GM18517 (cell line): ENCODE measurements at regions not wholly inside any gene's neighbourhood (a gene's known extent, or its start where the extent isn't known, plus 50 kb on each side); places are given as distances from the start of the nearest gene placed in this dataset.

Experiments used
- ATAC-seq: cut with Tn5 transposase; IDR thresholded peaks from one replicate; pipeline ENCODE4 v1.9.1; 2021; ENCODE audit warnings: mild to moderate bottlenecking, moderate library complexity; ENCODE audit not compliant: unreplicated experiment

DNA sequence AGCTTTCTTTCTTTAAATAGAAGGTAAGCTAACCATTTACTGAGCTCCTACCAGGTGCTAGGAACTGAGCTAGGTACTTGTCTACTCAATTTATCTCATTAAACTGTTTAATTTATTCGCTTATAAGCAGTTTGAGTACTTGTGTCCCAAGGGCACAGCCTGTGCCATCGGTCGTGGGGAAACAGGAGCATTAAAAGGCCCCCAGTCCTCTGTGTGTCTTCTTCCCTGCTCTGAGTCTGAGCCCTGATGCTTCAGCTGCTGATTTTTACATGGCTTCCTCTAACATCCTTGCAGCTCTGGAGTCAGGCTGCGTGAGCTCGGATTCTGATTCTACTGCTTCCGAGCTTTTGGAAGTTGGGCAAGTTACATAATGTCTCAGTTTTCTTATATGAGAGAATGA is 239.5 kb downstream of the EDEM1 start:
- ATAC-seq, result no peak

GRCh38 chr3:5427938-5428337 is 240.4 kb downstream of the EDEM1 start:
- ATAC-seq, result no peak

DNA sequence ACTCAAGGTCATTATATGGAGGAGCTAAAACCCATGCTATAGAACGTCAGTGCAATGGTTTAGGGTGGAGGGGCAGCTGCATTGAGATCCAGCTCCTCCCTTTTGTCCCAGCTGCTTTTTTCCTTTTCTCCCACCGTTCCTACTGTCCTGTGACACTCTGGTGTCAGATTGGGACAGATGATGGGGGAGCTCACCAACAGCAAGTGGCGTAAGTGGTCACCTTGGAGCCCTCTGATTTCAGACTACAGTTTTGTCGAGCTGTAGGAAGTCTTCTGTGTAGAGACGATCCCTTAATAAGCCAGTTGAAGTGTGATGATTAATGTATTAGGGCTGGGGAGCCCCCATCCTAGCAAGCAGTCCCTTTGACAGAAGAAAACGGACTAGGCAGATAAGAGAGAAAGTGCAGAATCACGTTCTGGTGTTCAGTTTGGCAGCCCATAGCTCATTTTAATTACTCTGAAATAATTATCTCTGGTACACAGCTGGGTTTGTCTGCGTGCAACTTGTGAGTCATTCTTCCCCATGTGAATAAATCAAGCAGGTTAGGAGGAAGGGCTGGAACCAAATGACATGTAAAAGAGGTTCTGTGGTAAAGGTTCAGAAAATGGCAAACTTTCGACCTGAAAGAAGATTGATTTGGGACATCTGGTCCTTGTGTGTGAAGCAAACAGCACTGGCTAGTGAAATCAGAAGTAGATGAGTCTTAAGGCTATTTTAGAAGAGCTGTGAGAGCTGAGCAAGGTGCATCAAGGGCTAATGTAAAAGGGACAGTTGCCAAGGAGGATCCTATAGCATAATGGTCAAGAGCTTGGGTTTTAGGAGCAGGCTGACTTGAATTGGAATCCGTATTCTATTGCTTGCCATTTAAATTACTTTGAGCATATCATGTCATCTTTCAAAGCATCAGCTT is 241.4 kb downstream of the EDEM1 start:
- ATAC-seq, result peak; percentile 79

DNA sequence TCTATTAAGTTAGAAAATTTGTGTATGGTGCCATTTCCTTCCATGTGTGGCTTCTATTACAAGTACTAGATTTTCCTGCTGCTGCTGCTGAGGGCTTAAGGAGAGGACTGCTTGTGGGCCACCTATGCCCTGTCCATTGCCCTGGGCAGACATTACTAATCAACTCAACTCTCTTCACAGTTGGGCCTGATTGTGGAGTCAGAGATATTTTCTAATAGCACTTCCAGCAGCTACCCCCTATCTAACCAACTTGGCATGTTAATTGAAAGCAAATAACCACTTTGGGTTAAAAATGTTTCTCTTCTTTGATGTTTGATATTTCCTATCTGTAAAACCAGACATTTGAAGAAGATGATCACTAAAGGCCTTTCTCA is 242.0 kb downstream of the EDEM1 start:
- no peak for ATAC-seq

- ATAC-seq, result no peak
Observed at GRCh38 chr3:5430701-5431100, 243.2 kb downstream of the EDEM1 start.

GRCh38 chr3:5431146-5431545 is 243.6 kb downstream of the EDEM1 start:
- ATAC-seq, result no peak

DNA sequence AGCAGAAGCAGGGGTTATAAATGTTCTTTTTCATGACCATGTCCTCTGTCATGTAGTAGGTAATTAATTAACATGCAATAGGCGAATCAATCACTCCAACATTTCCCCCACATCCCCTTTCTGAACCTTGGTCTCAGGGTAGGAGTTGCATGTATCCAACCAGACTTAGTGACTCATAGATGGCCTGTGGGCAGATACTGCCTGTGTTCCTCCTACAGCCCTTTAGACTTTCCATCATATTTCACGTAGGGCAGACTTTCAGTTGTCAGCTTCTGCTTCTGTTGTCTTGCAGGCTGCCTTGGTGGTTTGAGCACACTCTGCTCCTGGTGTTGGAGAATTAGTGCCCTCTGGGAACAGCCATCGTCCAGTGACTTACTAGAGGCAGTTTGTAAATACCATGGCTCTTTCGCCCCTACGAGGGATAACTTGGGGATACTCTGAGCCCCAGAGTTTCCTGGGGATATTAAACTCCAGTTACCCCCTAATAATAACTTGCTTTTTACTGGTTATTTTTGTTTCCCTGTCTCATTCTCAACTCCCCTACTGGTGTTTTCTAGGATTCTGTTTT is 244.4 kb downstream of the EDEM1 start:
- no peak for ATAC-seq

GRCh38 chr3:5437296-5437782 is 249.8 kb downstream of the EDEM1 start:
- no peak for ATAC-seq

DNA sequence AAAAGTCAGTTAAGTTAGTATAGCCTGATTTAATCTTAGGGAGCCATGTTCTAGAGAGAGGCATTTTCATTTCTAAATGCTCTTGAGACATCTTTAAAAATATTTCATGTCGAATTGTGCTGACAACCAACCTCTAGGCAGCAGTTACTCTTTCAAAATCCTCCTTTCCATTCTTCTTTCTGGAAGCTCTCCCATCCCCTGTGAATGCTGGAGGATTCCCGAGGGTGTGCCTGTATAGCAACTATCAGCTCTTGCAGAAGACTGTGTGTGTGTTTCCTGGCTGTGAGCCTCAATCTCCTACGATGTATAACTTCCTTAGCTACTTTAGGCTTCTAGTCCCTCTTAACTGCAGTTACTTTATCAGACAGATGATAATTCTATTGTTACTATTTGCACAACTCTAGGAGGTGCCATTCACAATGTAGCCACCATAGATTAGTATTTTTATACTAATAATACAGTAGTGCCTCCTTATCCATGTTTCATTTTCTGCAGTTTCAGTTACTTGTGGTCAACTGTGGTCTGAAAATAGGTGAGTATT is 250.3 kb downstream of the EDEM1 start:
- ATAC-seq, result no peak

DNA sequence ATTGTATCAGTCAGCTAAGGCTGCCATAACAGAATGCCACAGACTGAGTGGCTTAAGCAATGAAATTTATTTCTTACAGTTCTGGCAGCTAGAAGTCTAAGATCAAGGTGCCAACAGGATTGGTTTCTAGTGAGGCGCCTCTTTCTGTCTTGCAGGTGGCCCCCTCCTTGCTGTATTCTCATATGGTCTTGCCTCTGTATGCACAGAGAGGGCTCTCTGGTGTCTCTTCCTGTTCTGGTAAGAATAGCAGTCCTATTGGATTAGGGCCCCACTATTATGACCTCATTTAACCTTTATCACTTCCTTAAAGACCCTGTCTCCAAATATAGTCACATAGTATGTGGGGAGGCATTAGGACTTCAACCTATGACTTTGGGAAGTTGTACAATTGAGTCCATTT is 253.9 kb downstream of the EDEM1 start:
- ATAC-seq, result no peak

DNA sequence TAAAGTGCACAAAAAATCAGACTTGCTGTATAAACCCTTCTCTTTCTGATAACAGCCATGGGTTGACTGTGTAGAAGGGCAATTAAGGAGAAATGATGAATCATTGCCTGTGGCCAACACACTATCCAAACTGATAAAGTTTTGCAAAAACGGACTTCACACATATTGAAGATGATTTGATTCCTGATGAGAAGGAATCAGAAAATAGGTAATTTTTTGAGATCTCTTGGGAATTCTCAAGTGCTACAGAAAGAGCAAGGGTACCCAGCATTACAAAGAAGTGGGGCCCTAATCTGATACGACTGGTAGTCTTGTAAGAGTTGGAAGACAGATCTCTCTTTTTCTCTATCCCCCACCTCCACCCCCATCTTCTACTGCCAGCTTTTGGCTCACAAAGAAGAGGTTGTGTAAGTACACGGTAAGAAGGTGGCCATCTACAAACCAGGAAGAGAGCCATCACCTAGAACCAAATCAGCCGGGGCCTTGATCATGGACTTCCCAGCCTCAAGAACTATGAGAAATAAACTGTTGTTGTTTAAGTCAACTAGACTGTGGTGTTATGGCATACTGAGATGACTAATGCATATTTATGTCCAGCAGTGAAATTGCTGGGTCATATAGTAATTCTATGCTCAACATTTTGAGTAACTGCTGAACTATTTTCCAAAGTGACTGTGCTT is 254.7 kb downstream of the EDEM1 start:
- no peak for ATAC-seq

GRCh38 chr3:5442786-5443138 is 255.3 kb downstream of the EDEM1 start:
- no peak for ATAC-seq

- ATAC-seq, result no peak
Observed at GRCh38 chr3:5444253-5444652, 256.7 kb downstream of the EDEM1 start.

- ATAC-seq, result no peak
Observed at GRCh38 chr3:5445676-5446201, 258.2 kb downstream of the EDEM1 start.

DNA sequence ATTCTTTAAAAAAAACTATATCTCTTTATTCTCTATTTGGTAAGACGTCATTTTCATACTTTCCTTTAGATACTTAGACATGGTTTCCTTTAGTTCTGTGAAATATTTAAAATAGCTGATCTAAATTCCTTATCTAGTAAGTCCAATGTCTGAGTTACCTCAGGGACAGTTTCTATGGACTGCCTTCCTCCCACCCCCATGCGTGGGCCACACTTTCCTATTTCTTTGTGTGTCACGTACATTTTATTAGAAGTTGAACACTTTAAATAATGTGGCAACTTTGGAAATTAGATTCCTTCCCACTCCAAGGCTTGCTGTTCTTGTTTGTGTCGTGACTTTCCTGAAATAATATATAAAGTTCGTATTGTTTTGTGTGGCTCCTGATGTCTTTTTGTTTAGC is 260.7 kb downstream of the EDEM1 start:
- ATAC-seq, result no peak

DNA sequence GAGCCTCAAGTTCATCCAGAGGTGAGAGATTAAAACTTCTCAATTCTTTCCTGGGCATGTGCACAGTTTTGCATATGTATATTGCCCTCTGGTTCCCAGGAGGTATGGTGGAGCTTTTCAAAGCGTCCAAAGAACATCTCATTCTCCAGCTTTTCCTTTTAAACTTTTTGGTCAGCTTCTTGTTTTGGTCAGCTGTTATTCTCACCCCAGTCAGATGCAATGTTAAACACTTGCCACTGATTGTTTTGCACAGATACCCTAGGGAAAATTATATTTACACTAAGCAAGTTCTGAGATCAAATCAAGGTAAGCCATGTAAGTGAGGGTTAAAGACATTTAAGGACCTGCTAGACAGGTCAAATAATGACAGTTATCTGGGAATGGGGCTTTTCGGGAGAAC is 261.3 kb downstream of the EDEM1 start:
- no peak for ATAC-seq

- no peak for ATAC-seq
Observed at GRCh38 chr3:5456199-5456598, 268.7 kb downstream of the EDEM1 start.

DNA sequence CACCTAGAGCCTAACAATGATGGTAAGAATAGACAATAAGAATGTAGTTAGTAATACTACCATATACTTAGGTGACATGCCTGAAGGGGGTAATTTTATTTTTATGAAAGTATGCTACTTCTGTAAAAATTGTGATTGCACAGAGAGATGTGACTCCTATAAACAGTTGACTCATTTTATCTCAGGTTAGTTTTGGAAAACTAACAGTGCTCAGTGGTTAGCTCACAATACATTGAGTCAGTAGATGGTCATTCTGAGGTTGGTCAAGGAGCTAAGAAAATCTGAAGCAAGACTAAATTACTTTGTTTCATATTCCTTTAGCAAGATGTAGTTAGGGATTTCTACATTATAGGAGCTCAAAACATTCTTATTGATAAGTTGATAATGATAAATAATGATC is 271.0 kb downstream of the EDEM1 start:
- no peak for ATAC-seq

GRCh38 chr3:5462086-5462485 is 274.6 kb downstream of the EDEM1 start:
- no peak for ATAC-seq

GRCh38 chr3:5463991-5464390 is 276.5 kb downstream of the EDEM1 start:
- ATAC-seq, result no peak

- no peak for ATAC-seq
Observed at GRCh38 chr3:5464649-5465048, 277.1 kb downstream of the EDEM1 start.
